ENCODE measurements at regions not wholly inside any gene's neighbourhood (a gene's known extent, or its start where the extent isn't known, plus 50 kb on each side); places are given as distances from the start of the nearest gene placed in this dataset.

DNA sequence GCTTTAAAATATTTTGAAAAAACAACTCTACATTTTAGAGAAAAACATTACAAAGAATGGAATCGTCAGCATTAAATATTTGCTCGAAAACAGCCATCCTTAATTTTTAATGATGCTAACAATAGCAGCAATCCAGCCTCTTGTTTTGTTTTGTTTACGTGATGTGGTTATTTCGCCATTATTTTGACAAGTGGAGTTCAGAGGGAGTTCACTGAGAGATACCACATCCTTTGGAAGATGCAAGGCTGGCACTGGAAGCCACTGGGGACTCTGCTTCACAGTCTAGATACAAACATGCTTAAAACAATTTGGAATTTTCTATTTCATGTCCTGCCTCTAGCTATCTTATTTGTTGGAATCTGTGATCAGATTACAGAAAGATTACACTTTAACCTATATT, 556.3 kb downstream of the PCDH17 start:
- no peaks in the 10 kb centered on the region for H3K27me3 ChIP-seq (replicated peaks; ENCODE audit: insufficient read depth, low read depth, low read length, poor library complexity)
- no TSS peak for BruUV-seq (replicated peaks)
- H3K4me3 ChIP-seq (ENCODE audit: low read depth, low read length, poor library complexity, severe bottlenecking), result no peak overlapping the region
- no peak for DNase-seq (ENCODE audit: low spot score)
- H3K4me1 ChIP-seq (ENCODE audit: insufficient read depth, low read length, poor library complexity, severe bottlenecking), result no peaks in the 10 kb centered on the region
- POLR2A ChIA-PET (ENCODE audit: low non-redundant PET), result no interaction called here
- H3K36me3 ChIP-seq (ENCODE audit: insufficient read depth, low read length, poor library complexity, severe bottlenecking), result no peaks in the 10 kb centered on the region
- TF ChIP-seq, protein P1, sequence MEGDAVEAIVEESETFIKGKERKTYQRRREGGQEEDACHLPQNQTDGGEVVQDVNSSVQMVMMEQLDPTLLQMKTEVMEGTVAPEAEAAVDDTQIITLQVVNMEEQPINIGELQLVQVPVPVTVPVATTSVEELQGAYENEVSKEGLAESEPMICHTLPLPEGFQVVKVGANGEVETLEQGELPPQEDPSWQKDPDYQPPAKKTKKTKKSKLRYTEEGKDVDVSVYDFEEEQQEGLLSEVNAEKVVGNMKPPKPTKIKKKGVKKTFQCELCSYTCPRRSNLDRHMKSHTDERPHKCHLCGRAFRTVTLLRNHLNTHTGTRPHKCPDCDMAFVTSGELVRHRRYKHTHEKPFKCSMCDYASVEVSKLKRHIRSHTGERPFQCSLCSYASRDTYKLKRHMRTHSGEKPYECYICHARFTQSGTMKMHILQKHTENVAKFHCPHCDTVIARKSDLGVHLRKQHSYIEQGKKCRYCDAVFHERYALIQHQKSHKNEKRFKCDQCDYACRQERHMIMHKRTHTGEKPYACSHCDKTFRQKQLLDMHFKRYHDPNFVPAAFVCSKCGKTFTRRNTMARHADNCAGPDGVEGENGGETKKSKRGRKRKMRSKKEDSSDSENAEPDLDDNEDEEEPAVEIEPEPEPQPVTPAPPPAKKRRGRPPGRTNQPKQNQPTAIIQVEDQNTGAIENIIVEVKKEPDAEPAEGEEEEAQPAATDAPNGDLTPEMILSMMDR (conservative IDR thresholded peaks at IDR 0.05; ENCODE audit: low read depth, low read length), result no peak
- no peak for TF ChIP-seq EZH2 (IDR thresholded peaks at IDR 0.05; ENCODE audit: borderline replicate concordance, low read depth, low read length, poor library complexity, severe bottlenecking)
- CTCF ChIA-PET, result no interaction called here
- H3K27ac ChIP-seq (ENCODE audit: low read depth, low read length, poor library complexity, severe bottlenecking), result no peak overlapping the region
- H3K9me3 ChIP-seq (ENCODE audit: low read depth, low read length, poor library complexity, severe bottlenecking), result no peaks in the 10 kb centered on the region
- intact Hi-C loops (cut with micrococcal nuclease; ENCODE audit: unreplicated experiment), result no loop called here

DNA sequence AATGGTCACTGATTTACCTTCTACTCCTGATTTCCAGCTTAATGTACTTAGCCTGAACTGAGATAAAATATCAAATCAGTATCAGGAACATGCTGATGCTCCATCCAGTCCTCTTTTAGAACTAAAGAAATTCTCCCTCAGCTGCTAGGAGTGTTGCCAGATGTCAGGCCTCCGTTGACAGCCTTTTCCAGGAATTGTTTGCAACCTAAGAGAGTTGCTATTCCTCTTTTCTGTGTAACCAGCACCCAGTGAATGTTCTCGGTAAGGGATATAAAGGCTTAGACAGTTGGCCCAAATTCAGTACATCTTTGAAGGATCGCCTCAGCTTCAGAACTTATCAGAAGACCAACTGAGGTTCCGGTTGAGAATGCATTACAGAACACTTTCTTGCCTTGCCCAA, 559.0 kb downstream of the PCDH17 start:
- intact Hi-C loops (cut with micrococcal nuclease; ENCODE audit: unreplicated experiment), result no loop called here
- no peak for DNase-seq (ENCODE audit: low spot score)
- Histone ChIP-seq H3K27ac (ENCODE audit: low read depth, low read length, poor library complexity, severe bottlenecking) (no peak overlapping the region), H3K4me1 (ENCODE audit: insufficient read depth, low read length, poor library complexity, severe bottlenecking) (no peaks in the 10 kb centered on the region), H3K36me3 (ENCODE audit: insufficient read depth, low read length, poor library complexity, severe bottlenecking) (no peaks in the 10 kb centered on the region), H3K9me3 (ENCODE audit: low read depth, low read length, poor library complexity, severe bottlenecking) (no peaks in the 10 kb centered on the region), H3K4me3 (ENCODE audit: low read depth, low read length, poor library complexity, severe bottlenecking) (no peak overlapping the region), H3K27me3 (replicated peaks; ENCODE audit: insufficient read depth, low read depth, low read length, poor library complexity) (no peaks in the 10 kb centered on the region)
- TF ChIP-seq EZH2 (IDR thresholded peaks at IDR 0.05; ENCODE audit: borderline replicate concordance, low read depth, low read length, poor library complexity, severe bottlenecking), result no peak
- TF ChIP-seq, protein P1 (conservative IDR thresholded peaks at IDR 0.05; ENCODE audit: low read depth, low read length), result no peak
- no TSS peak for BruUV-seq (replicated peaks)
- POLR2A ChIA-PET (ENCODE audit: low non-redundant PET), result no interaction called here
- CTCF ChIA-PET, result no interaction called here

DNA sequence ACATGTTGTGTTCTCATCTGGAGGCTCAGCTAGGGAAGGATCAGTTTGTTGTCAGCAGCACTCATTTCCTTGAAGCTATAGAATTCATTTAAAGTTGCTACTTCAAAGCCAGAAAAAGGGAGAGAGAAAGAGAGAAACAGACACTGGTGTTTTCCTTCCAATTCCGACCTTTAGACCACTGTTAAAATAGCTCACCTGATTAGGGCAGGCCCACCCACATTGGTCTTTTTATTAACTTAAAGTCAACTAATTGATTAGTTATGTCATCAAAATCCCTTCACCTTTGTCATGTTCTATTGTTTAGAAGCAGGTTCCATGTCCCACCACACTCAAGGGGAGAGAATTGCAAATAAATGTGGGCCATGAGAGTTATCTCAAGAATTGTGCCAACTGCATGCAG, 560.2 kb downstream of the PCDH17 start:
- Histone ChIP-seq H3K27ac (ENCODE audit: low read depth, low read length, poor library complexity, severe bottlenecking) (no peak overlapping the region), H3K36me3 (ENCODE audit: insufficient read depth, low read length, poor library complexity, severe bottlenecking) (no peaks in the 10 kb centered on the region), H3K9me3 (ENCODE audit: low read depth, low read length, poor library complexity, severe bottlenecking) (no peaks in the 10 kb centered on the region), H3K4me1 (ENCODE audit: insufficient read depth, low read length, poor library complexity, severe bottlenecking) (no peaks in the 10 kb centered on the region), H3K27me3 (replicated peaks; ENCODE audit: insufficient read depth, low read depth, low read length, poor library complexity) (no peaks in the 10 kb centered on the region), H3K4me3 (ENCODE audit: low read depth, low read length, poor library complexity, severe bottlenecking) (no peak overlapping the region)
- intact Hi-C loops (cut with micrococcal nuclease; ENCODE audit: unreplicated experiment), result no loop called here
- CTCF ChIA-PET, result no interaction called here
- no peak for TF ChIP-seq EZH2 (IDR thresholded peaks at IDR 0.05; ENCODE audit: borderline replicate concordance, low read depth, low read length, poor library complexity, severe bottlenecking)
- TF ChIP-seq, protein P1 (conservative IDR thresholded peaks at IDR 0.05; ENCODE audit: low read depth, low read length), result no peak
- no TSS peak for BruUV-seq (replicated peaks)
- POLR2A ChIA-PET (ENCODE audit: low non-redundant PET), result no interaction called here
- DNase-seq (ENCODE audit: low spot score), result no peak

Data from A673 (cell line).